ENCODE measurements at regions not wholly inside any gene's neighbourhood (a gene's known extent, or its start where the extent isn't known, plus 50 kb on each side); places are given as distances from the start of the nearest gene placed in this dataset.

GRCh38 chr18:2331491-2331890 lies 239.8 kb downstream of the METTL4 start:
- ATAC-seq: no peak

GRCh38 chr18:2336690-2337392 lies 234.5 kb downstream of the METTL4 start:
- ATAC-seq: no peak

- ATAC-seq: peak; percentile 51
Observed at GRCh38 chr18:2337552-2338141, 233.7 kb downstream of the METTL4 start.

- no peak for ATAC-seq
Observed at GRCh38 chr18:2338601-2339000, 232.7 kb downstream of the METTL4 start.

GRCh38 chr18:2340335-2340734 lies 231.0 kb downstream of the METTL4 start:
- no peak for ATAC-seq

GRCh38 chr18:2348003-2348402 lies 223.3 kb downstream of the METTL4 start:
- ATAC-seq: no peak

GRCh38 chr18:2351126-2351850 lies 220.0 kb downstream of the METTL4 start:
- no peak for ATAC-seq

- no peak for ATAC-seq
Observed at GRCh38 chr18:2354292-2354691, 217.0 kb downstream of the METTL4 start.

GRCh38 chr18:2356906-2357305 lies 214.4 kb downstream of the METTL4 start:
- ATAC-seq: no peak

- no peak for ATAC-seq
Observed at GRCh38 chr18:2360861-2361260, 210.4 kb downstream of the METTL4 start.

- ATAC-seq: no peak
Observed at GRCh38 chr18:2368102-2368501, 203.2 kb downstream of the METTL4 start.

- no peak for ATAC-seq
Observed at GRCh38 chr18:2376707-2377106, 194.6 kb downstream of the METTL4 start.

GRCh38 chr18:2380101-2380500 lies 191.2 kb downstream of the METTL4 start:
- ATAC-seq: no peak

- ATAC-seq: no peak
Observed at GRCh38 chr18:2381539-2381938, 189.8 kb downstream of the METTL4 start.

GRCh38 chr18:2387588-2387987 lies 183.7 kb downstream of the METTL4 start:
- ATAC-seq: no peak

GRCh38 chr18:2390158-2390557 lies 181.1 kb downstream of the METTL4 start:
- ATAC-seq: no peak

- ATAC-seq: no peak
Observed at GRCh38 chr18:2391470-2391869, 179.8 kb downstream of the METTL4 start.

- no peak for ATAC-seq
Observed at GRCh38 chr18:2392446-2392845, 178.9 kb downstream of the METTL4 start.

GRCh38 chr18:2394684-2395083 lies 176.6 kb downstream of the METTL4 start:
- no peak for ATAC-seq

GRCh38 chr18:2395427-2396161 lies 175.7 kb downstream of the METTL4 start:
- ATAC-seq: no peak

- ATAC-seq: no peak
Observed at GRCh38 chr18:2396162-2396505, 175.2 kb downstream of the METTL4 start.

- no peak for ATAC-seq
Observed at GRCh38 chr18:2400701-2401196, 170.6 kb downstream of the METTL4 start.

- no peak for ATAC-seq
Observed at GRCh38 chr18:2402084-2402483, 169.2 kb downstream of the METTL4 start.

Data from esophagus mucosa (tissue), 1 donor.